ENCODE measurements at regions not wholly inside any gene's neighbourhood (a gene's known extent, or its start where the extent isn't known, plus 50 kb on each side); places are given as distances from the start of the nearest gene placed in this dataset.

GRCh38 chr14:53346988-53347387, 193.9 kb upstream of the DDHD1 start:
- Histone ChIP-seq H3K4me3 (ENCODE audit: low read depth, low read length) (no peak overlapping the region), H3K36me3 (replicated peaks) (no peaks in the 10 kb centered on the region), H3K27ac (no peak overlapping the region), H3K27me3 (replicated peaks) (no peaks in the 10 kb centered on the region)
- in situ Hi-C loops (cut with HindIII; ENCODE audit: low pct_ligation_motif_present, low sequenced_read_pairs): no loop called here
- DNase-seq: no peak
- no peak for TF ChIP-seq CTCF (IDR thresholded peaks at IDR 0.05; ENCODE audit: low read depth, low read length, missing control alignments)

GRCh38 chr14:53341324-53341723, 188.2 kb upstream of the DDHD1 start:
- Histone ChIP-seq H3K36me3 (replicated peaks) (no peaks in the 10 kb centered on the region), H3K27ac (no peak overlapping the region), H3K27me3 (replicated peaks) (no peaks in the 10 kb centered on the region), H3K4me3 (ENCODE audit: low read depth, low read length) (no peak overlapping the region)
- DNase-seq: no peak
- in situ Hi-C loops (cut with HindIII; ENCODE audit: low pct_ligation_motif_present, low sequenced_read_pairs): no loop called here
- no peak for TF ChIP-seq CTCF (IDR thresholded peaks at IDR 0.05; ENCODE audit: low read depth, low read length, missing control alignments)

- DNase-seq: peak; percentile 58
- TF ChIP-seq CTCF (IDR thresholded peaks at IDR 0.05; ENCODE audit: low read depth, low read length, missing control alignments): no peak
- Histone ChIP-seq H3K4me3 (ENCODE audit: low read depth, low read length) (no peak overlapping the region), H3K27ac (no peak overlapping the region), H3K36me3 (replicated peaks) (no peaks in the 10 kb centered on the region), H3K27me3 (replicated peaks) (no peaks in the 10 kb centered on the region)
- in situ Hi-C loops (cut with HindIII; ENCODE audit: low pct_ligation_motif_present, low sequenced_read_pairs): no loop called here
Observed at GRCh38 chr14:53338192-53338591, 185.1 kb upstream of the DDHD1 start.

GRCh38 chr14:53336729-53337128, 183.6 kb upstream of the DDHD1 start:
- no peak overlapping the region for H3K27ac ChIP-seq
- DNase-seq: no peak
- TF ChIP-seq CTCF (IDR thresholded peaks at IDR 0.05; ENCODE audit: low read depth, low read length, missing control alignments): no peak
- no peak overlapping the region for H3K4me3 ChIP-seq (ENCODE audit: low read depth, low read length)
- H3K36me3 ChIP-seq (replicated peaks): no peaks in the 10 kb centered on the region
- no peaks in the 10 kb centered on the region for H3K27me3 ChIP-seq (replicated peaks)
- in situ Hi-C loops (cut with HindIII; ENCODE audit: low pct_ligation_motif_present, low sequenced_read_pairs): no loop called here

- in situ Hi-C loops (cut with HindIII; ENCODE audit: low pct_ligation_motif_present, low sequenced_read_pairs): no loop called here
Observed at GRCh38 chr14:53333809-53334208, 180.7 kb upstream of the DDHD1 start.

More at GRCh38 chr14:53333809-53334208, 180.7 kb upstream of the DDHD1 start:
- Histone ChIP-seq H3K4me3 (ENCODE audit: low read depth, low read length) (no peak overlapping the region), H3K27me3 (replicated peaks) (no peaks in the 10 kb centered on the region), H3K27ac (no peak overlapping the region), H3K36me3 (replicated peaks) (no peaks in the 10 kb centered on the region)
- DNase-seq: no peak
- no peak for TF ChIP-seq CTCF (IDR thresholded peaks at IDR 0.05; ENCODE audit: low read depth, low read length, missing control alignments)
